ENCODE measurements at regions not wholly inside any gene's neighbourhood (a gene's known extent, or its start where the extent isn't known, plus 50 kb on each side); places are given as distances from the start of the nearest gene placed in this dataset.

DNA sequence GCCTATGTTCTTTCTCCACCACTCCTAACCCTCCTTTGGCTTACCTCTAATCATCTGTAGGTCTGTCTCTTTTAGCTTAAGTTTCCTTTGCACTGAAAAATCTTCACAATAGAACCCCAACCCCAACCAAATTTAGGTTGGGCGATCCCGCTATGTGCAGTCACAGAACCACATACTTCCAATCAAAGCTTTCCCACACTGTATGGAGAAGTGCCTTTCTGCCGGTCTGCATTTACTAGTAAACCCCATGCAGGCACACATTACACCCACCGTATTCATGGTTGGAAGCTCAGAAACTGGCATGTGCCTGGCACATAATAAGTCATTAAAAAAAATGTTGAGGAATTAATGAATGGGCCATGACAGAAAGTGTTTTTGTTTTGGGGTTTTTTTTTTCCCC, 158.4 kb downstream of the KLF12 start:
- TF ChIP-seq POLR2A (IDR thresholded peaks at IDR 0.05) (no peak), EP300 (IDR thresholded peaks at IDR 0.05) (no peak)
- TF ChIP-seq, protein P1, sequence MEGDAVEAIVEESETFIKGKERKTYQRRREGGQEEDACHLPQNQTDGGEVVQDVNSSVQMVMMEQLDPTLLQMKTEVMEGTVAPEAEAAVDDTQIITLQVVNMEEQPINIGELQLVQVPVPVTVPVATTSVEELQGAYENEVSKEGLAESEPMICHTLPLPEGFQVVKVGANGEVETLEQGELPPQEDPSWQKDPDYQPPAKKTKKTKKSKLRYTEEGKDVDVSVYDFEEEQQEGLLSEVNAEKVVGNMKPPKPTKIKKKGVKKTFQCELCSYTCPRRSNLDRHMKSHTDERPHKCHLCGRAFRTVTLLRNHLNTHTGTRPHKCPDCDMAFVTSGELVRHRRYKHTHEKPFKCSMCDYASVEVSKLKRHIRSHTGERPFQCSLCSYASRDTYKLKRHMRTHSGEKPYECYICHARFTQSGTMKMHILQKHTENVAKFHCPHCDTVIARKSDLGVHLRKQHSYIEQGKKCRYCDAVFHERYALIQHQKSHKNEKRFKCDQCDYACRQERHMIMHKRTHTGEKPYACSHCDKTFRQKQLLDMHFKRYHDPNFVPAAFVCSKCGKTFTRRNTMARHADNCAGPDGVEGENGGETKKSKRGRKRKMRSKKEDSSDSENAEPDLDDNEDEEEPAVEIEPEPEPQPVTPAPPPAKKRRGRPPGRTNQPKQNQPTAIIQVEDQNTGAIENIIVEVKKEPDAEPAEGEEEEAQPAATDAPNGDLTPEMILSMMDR (IDR thresholded peaks at IDR 0.05), result no peak

Data from ovary (tissue), 3 donors.